GM18867 (cell line): ENCODE measurements at regions not wholly inside any gene's neighbourhood (a gene's known extent, or its start where the extent isn't known, plus 50 kb on each side); places are given as distances from the start of the nearest gene placed in this dataset.
"Not testable (repeated sequence)": the region's sequence is repeated elsewhere in the genome, so short reads cannot be mapped to it uniquely, and the experiment has no call there.

Source experiments
- ATAC-seq: cut with Tn5 transposase; IDR thresholded peaks from one replicate; pipeline ENCODE4 v1.9.1; 2021; ENCODE audit warnings: mild to moderate bottlenecking, moderate library complexity; ENCODE audit not compliant: unreplicated experiment

- ATAC-seq, result no peak
Measured at GRCh38 chr10:57430376-57430775, 837.3 kb downstream of the IPMK start.

DNA sequence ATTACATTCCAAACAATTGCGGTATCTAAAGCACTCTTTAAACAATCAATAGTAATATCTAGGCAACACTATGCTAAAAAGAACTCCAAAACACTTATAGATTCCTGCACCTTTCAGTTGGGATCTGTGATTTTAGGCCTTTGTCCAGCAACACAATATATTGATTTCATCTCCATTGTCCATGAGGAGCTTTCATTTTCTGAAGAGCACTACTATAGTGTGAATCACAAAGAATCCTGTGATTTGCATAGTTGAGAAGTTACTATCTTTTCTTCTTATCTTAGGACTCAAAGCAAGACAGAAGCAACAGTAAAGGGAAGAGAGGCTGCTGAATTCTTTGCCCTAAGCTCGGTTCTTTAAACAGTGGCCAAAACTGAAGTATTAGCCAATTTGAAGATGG, 846.8 kb downstream of the IPMK start:
- ATAC-seq, result no peak

- ATAC-seq, result no peak
Measured at GRCh38 chr10:57418476-57418875, 849.2 kb downstream of the IPMK start.

DNA sequence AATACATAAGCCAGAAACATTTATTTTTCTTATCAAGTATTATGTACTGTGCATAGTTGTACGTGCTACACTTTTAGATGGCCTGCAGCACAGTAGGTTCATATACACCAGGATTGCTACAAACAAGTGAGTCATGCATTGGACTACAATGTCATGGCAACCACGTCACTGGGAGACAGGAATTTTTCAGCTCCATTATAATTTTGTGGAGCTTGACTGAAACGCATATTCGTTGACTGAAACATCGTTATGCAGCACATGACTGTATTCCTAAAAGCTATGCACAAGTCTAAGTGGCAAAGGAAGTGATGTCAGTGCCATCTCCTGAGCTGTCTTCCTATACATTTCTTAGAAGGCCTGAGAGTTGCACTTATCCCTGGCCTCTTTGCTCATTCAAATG, 871.8 kb downstream of the IPMK start:
- no peak for ATAC-seq

- ATAC-seq, result no peak
Measured at GRCh38 chr10:57367412-57367811, 900.3 kb downstream of the IPMK start.

DNA sequence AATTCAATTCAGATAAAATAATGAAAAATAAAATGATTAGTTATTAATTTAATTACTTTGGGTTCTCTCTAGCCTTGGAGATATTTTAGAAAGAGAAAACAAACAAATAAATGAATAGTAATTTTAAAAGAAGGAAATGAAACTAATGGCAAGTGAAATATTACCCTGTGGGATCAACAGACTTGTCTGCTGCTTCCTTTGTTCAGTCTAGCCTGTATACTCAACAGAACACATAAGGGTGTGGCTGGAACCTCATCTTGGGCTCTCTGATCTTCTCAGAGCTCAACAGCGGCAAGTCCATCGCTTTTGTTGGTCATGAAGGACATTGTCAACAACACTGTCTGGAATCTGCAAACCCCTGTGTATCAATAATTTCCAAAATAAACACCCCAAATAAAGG, 904.9 kb downstream of the IPMK start:
- no peak for ATAC-seq

- no peak for ATAC-seq
Measured at GRCh38 chr10:57353403-57354003, 914.2 kb downstream of the IPMK start.

- ATAC-seq, result no peak
Measured at GRCh38 chr10:57351076-57351475, 916.6 kb downstream of the IPMK start.

DNA sequence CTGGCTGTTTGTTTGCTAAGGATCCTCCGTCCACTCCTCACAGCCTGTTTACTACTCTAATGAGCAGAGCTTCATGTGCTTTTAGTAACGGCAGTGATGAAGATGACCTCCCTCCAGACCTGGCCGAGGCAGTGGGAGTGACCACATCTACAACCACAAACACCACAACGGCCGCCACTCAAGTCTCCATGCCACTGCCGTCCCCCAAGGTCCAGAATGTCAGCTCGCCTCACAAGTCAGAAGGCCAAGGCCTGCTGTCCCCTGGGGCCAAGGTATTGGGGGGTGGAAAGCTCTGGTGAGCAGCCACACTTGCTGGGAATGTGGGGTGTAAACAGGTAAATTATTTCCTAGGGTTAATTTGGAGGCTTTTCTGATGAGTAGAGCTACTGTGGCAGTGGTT, 926.4 kb downstream of the IPMK start:
- no peak for ATAC-seq

DNA sequence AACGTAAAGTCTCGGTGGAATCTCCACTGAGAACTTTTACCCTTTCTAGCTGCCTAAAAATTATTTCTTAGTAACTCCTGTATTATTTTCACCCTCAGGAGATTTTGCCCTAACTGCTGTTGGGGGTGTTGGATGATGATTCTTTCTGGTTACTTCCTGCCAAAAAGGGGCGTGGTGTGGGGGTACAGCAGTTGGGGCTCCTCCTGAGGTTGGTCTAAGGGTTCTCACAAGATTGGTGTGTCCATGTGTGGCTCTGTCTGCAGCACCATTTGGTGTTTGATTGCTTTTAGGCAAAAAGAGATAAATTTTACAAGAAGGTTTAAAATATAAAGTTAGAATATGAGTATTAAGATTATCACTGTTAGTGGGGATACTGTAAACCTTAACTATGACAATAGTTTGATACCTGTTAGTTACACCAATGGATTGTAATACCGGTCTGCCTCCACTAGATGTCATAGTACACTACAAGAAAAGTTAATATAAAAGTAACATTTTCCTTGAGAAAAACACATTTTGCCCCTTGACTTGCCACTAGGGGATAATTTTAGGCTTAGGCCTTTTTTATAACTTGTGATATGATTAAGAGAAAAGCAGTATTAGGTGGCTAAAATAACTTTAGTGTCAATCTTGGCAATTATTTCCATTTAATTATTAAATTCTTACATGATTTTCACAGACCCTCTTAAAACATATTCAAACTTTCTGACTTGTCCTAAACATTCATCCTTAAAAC, 928.7 kb downstream of the IPMK start:
- ATAC-seq, result peak; percentile 84

- no peak for ATAC-seq
Measured at GRCh38 chr10:57336865-57337264, 930.8 kb downstream of the IPMK start.

DNA sequence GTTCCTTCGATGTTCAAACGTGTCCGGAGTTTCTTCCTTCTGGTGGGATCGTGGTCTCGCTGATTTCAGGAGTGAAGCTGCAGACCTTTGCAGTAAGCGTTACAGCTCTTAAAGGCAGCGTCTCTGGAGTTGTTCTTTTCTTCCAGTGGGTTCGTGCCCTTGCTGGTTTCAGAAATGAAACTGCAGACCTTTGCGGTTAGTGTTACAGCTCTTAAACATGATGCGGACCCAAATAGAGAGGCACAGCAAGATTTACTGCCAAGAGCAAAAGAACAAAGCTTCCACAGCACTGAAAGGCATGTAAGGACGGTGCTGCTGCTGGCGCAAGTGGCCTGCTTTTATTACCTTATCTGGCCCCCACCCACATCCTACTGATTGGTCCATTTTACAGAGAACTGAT, 931.4 kb downstream of the IPMK start:
- ATAC-seq, result no peak

DNA sequence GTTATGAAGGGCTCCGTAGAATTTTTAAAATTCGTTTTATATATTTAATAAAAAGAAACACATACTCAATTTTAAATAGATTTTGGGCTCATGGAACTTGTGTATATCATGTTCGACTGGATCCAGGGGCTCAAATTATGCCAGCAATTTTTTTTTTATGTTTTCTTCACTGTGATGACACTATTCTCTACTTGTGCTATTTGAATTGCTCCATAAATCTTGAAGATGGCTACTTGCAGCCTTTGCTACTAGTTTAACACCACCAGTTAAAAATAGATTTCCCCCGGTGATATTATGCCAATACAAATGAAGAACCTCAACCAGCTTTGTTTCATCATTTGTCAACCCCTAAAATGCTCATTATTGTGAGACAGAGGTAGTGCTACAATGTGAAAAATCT, 933.2 kb downstream of the IPMK start:
- ATAC-seq, result no peak

GRCh38 chr10:57333880-57334279, 933.8 kb downstream of the IPMK start:
- ATAC-seq, result no peak

GRCh38 chr10:57321400-57321854, 946.3 kb downstream of the IPMK start:
- not testable (repeated sequence) for ATAC-seq

DNA sequence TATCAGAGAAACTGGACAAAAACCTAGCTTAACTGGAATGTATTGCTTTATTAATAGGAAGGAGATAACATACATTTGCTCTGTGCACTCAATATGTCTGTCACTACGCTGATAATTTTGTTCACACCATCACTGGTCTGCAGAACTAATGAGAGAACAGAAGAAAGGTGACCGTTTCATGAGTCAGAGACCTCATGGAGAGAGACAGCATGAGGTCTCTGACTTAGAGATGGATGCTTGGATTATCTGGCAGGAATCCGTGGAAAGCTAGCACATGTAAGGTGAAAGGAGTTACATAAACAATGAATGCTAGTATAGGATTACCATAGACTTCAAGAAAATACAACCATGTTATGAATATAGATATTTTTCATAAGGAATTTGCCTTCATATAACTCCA, 947.3 kb downstream of the IPMK start:
- ATAC-seq, result no peak

DNA sequence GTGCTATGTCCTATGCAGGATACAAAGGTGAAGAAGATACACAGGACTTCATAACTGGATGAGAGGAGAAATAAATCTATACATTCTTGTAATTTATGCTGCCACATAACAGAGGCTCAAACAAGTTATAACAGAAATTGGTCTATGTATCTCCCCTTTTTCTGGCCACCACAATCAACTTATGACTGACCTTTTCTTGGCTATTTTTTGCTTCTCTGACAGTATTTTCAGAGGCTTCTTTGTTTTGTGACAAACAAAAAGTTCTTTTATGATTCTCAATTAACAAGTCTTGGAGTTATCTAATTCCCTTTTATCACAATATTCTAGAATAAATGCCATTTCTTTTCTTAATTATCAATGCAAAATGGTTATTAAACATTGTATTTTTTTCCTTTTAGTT, 953.0 kb upstream of the ZWINT start:
- no peak for ATAC-seq

- ATAC-seq, result no peak
Measured at GRCh38 chr10:57303566-57303965, 942.5 kb upstream of the ZWINT start.

- ATAC-seq, result no peak
Measured at GRCh38 chr10:57300718-57301117, 939.7 kb upstream of the ZWINT start.

DNA sequence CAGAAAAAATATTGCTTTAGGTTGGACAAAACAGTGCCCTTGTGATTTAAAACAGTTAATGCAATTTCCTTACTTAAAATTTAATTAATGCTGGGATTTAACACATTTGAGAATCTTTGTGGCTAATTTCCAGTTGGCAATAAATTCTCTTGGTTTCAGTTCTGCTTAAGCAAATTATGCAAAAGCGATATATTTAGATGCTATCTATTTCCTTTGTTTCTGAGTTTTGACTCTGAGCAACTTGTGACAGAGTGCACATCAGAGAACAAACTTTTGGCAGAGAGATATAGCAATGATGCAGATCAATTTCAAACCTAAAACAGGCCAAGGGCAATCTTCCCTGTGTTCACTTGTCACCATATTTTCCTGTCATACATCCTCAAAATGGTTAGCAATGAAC, 933.6 kb upstream of the ZWINT start:
- ATAC-seq, result no peak

- ATAC-seq, result no peak
Measured at GRCh38 chr10:57288754-57289153, 927.7 kb upstream of the ZWINT start.

DNA sequence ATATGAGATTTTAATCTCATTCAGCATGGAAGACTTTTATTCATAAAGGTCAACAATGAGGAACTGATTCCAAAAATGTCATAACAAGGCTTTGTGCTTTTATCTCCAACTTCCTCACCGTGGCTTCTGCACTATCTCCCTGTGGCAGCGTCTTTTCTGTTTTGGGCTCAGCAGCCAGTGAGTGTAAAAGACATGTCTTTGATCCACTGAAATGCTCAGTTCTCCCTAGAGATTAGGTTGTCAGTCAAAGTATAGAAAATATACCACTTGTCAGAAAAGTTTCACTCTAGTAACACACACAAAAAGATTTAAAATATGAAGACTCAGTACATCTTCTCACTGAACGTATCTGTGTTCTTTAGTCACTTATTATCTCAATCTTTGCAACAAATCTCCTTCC, 901.8 kb upstream of the ZWINT start:
- ATAC-seq, result no peak

GRCh38 chr10:57260175-57260574, 899.1 kb upstream of the ZWINT start:
- no peak for ATAC-seq
